ENCODE measurements at regions not wholly inside any gene's neighbourhood (a gene's known extent, or its start where the extent isn't known, plus 50 kb on each side); places are given as distances from the start of the nearest gene placed in this dataset.

GRCh38 chr15:62953496-62954045 is 89.0 kb upstream of the TPM1 start:
- TF ChIP-seq CTCF (IDR thresholded peaks at IDR 0.05; ENCODE audit: insufficient read depth, low read depth, low read length, missing control alignments) = no peak
- no peak overlapping the region for H3K4me3 ChIP-seq (ENCODE audit: low read depth, low read length)

DNA sequence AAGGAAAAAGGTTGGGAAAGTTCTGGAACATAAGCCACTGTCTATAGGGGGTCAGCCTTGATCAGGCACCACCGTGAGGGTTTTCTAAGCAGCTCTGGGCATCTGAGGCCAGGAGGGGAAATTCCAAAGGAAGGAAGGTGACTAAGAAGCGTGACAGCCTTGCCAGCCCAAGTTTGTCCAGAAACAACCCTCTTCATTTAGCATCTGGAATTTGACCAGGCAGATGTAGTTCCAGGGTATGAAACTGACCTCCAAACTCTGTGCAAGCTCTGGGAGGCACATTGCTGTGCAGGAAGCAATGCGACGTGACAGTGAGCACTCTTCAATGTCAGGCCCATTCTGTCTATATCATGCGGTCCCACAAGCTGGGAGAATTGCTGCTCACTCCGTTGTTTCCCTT is 85.4 kb upstream of the TPM1 start:
- no peak overlapping the region for H3K4me3 ChIP-seq (ENCODE audit: low read depth, low read length)
- no peak for TF ChIP-seq CTCF (IDR thresholded peaks at IDR 0.05; ENCODE audit: insufficient read depth, low read depth, low read length, missing control alignments)
- DNase-seq (ENCODE audit: low read depth) = no peak

More at GRCh38 chr15:62953496-62954045, 89.0 kb upstream of the TPM1 start:
- no peak for DNase-seq (ENCODE audit: low read depth)

DNA sequence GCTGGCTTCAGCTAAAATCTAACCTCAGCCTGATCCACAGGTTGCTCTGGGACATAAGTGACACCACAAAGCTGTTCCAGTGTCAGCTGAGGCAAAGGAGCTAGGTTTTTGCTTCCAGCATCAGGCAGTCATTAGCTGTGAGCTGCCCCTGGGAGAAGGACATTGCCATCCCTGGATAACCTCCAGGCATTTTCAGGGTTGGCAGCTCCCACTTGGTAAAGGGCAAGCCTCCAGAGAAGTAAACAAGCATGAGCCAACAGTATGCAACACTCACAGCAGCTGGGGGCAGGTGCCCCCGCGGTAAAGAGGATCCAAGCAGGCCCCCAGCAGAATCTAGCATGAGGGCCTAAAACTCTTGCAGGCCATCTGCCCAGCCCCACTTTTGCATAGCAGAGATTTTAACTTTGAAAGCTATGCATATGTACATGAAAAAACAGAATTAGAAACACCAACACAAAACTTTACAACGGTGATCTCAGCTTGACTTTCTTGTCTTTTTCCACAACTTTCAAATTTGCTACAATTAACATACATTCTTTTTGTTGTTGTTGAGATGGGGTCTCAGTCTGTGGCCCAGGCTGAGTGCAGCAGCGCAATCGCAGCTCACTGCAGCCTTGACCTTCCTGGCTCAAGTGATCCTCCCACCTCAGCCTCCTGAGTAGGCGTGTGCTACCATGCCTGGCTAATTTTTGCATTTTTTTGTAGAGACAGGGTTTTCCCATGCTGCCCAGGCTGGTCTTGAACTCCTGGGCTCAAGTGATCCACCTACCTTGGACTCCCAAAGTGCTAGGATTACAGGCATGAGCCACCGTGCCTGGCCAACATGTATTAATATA is 83.8 kb upstream of the TPM1 start:
- no peak for TF ChIP-seq CTCF (IDR thresholded peaks at IDR 0.05; ENCODE audit: insufficient read depth, low read depth, low read length, missing control alignments)
- no peak for DNase-seq (ENCODE audit: low read depth)

GRCh38 chr15:62961134-62961533 is 81.4 kb upstream of the TPM1 start:
- TF ChIP-seq CTCF (IDR thresholded peaks at IDR 0.05; ENCODE audit: insufficient read depth, low read depth, low read length, missing control alignments) = no peak
- no peak for DNase-seq (ENCODE audit: low read depth)
- H3K4me3 ChIP-seq (ENCODE audit: low read depth, low read length) = no peak overlapping the region

More for the DNA sequence above, 83.8 kb upstream of the TPM1 start:
- H3K4me3 ChIP-seq (ENCODE audit: low read depth, low read length) = no peak overlapping the region

GRCh38 chr15:62962101-62962995 is 80.2 kb upstream of the TPM1 start:
- no peak overlapping the region for H3K4me3 ChIP-seq (ENCODE audit: low read depth, low read length)
- DNase-seq (ENCODE audit: low read depth) = no peak
- TF ChIP-seq CTCF (IDR thresholded peaks at IDR 0.05; ENCODE audit: insufficient read depth, low read depth, low read length, missing control alignments) = no peak

DNA sequence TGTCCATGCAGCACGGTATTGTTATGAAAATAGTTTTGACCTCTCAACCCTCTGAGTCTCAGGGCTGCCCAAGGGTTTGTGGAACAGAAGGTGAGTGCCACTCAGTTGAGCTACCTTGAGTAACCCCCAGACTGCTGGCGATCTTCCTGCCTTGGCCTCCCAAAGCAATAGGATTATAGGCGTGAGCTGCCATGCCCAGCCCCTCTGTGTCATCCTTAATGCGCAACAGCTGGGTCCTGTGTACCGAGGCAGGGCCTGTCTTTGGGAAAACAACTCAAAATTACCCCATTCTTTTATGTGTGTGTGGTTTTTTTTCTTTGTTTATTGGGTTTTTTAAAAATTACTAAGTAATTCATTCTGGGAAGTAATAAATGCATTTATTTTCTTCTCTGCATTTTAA is 78.3 kb upstream of the TPM1 start:
- no peak for DNase-seq (ENCODE audit: low read depth)
- no peak for TF ChIP-seq CTCF (IDR thresholded peaks at IDR 0.05; ENCODE audit: insufficient read depth, low read depth, low read length, missing control alignments)
- H3K4me3 ChIP-seq (ENCODE audit: low read depth, low read length) = no peak overlapping the region
